ENCODE measurements at regions not wholly inside any gene's neighbourhood (a gene's known extent, or its start where the extent isn't known, plus 50 kb on each side); places are given as distances from the start of the nearest gene placed in this dataset.
A peak's percentile ranks its signal among the peaks of the same experiment; 100 is the strongest.

- no peak for DNase-seq
Observed at GRCh38 chr4:104811727-104812126, 317.0 kb upstream of the CXXC4 start.

DNA sequence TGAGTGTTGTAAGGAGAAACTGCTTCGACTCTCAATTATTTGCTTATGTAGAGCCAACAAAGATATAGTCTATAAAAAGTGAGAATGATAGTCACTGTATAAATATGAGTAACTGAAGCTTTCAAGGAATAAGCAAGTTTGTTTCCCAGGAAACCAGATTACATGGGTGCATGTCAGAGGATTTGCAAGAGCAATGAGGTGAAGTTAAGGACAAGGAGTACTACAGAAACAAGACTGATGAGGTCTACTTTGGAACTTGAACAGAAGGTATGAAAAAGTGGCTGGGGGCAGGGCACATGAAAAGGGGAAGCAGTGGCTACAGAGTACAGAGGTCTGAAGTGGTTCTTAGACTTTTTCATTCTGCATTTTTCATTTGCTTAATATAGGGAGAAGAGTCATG, 321.0 kb upstream of the CXXC4 start:
- DNase-seq, result no peak

- DNase-seq, result no peak
Observed at GRCh38 chr4:104818579-104818978, 323.9 kb upstream of the CXXC4 start.

GRCh38 chr4:104826171-104826570, 320.5 kb upstream of the TET2 start:
- no peak for DNase-seq

DNA sequence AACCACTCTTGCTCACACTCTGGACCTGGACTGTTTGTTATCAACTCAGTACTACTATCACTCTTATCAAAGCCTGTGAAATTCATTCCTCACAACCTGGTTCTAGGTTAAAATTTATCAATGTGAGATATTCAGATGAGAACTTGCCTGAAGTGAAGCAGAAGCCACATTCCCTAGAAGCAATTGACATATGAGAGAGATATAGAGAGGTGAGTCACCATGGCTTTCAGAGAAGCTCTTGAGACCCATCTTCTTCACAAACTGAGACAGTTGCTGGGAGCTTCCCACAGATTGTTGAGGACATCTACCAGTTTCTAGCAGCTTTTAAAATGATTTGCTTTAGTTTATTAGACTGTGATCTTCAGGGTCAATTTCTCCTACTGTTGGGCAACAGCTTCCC, 316.9 kb upstream of the TET2 start:
- no peak for DNase-seq

- DNase-seq, result no peak
Observed at GRCh38 chr4:104848597-104849225, 298.0 kb upstream of the TET2 start.

DNA sequence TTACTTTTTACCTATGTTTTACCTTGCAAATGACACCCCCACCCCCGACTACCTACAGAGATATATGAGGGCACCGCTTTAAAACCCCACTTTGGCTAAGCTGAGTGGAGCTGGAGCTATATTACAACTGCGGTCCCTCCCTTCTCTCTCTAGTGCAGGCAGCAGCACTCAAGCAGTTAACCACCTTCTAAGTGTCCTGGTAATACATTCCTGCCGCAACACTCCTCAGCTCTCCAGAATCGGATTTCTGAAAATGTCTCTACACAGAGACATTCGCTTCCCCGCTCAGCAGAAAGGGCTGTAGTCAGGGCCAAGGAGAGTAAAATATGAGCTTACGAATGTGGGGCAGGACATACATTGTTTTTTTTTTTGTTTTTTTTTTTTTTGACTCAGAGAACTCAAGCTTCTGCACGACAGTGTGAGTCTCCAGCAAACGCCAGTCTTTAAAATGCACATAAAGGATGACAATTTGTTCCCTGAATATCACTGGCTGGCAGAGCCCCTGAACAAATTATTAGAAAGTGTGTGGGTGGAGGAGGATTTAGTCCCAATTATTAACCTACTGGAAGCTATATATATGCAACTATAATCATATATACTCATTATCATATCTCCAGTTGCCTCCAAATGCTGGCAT, 287.0 kb upstream of the TET2 start:
- DNase-seq, result no peak

GRCh38 chr4:104860238-104861123, 286.2 kb upstream of the TET2 start:
- DNase-seq, result peak; percentile 33

GRCh38 chr4:104866809-104867208, 279.9 kb upstream of the TET2 start:
- DNase-seq, result no peak

GRCh38 chr4:104868533-104868932, 278.1 kb upstream of the TET2 start:
- DNase-seq, result no peak

DNA sequence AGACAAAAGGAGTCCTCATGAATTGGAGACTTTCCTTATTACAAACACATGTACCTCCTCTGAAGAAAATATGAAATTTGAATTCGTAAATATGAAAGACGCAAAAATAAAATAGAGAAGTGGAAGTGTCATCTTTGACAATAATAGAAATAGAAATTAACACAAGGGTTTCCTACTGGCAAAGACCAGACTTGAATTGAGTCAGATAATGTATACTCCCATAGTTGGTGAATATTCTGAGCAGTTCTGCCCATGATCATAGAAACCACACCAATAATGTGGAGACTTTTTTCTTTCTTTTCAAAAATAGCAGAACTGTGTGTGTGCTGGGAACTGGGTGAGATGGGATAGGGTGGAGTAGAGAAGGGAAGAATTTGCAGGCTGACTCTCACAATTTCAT, 277.7 kb upstream of the TET2 start:
- no peak for DNase-seq

- DNase-seq, result no peak
Observed at GRCh38 chr4:104869831-104870230, 276.8 kb upstream of the TET2 start.

GRCh38 chr4:104870495-104871233, 276.0 kb upstream of the TET2 start:
- DNase-seq, result no peak

GRCh38 chr4:104878936-104879335, 267.7 kb upstream of the TET2 start:
- no peak for DNase-seq

- no peak for DNase-seq
Observed at GRCh38 chr4:104879367-104879766, 267.3 kb upstream of the TET2 start.

- no peak for DNase-seq
Observed at GRCh38 chr4:104879854-104880253, 266.8 kb upstream of the TET2 start.

DNA sequence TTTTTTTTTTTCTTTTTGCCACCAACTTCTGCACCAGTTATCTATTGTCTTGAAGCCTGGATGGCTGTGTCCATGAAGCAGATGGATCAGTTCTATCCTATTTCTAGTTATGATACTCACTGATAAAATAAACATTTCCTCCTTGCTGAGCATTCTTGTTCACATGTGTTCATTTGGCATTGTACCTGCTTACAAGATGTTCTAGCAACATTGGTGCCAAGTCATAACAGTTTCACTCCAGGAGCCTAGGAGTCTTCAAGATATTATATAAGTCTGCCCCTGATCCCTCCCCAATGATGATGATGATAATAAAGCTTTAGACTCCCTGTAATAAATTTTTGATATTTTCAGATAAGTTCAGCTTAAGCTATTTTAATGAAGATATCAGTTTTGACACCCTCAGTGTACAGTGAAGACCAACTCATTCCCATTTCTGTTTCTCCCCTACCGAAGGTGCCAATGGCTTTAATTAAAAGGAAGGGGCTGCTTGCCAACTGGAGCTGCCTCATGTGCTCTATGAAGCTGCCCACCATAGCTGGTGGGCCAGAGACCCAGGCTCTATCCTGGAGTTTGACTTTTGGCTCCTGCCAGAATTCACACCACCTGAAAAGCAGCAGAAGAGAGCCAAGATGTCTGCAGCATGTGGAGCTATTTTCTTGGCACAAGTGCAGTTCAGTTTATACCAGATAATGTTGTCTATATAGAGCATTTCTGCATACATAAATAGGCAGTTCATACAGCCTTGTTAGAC, 265.4 kb upstream of the TET2 start:
- DNase-seq, result no peak

DNA sequence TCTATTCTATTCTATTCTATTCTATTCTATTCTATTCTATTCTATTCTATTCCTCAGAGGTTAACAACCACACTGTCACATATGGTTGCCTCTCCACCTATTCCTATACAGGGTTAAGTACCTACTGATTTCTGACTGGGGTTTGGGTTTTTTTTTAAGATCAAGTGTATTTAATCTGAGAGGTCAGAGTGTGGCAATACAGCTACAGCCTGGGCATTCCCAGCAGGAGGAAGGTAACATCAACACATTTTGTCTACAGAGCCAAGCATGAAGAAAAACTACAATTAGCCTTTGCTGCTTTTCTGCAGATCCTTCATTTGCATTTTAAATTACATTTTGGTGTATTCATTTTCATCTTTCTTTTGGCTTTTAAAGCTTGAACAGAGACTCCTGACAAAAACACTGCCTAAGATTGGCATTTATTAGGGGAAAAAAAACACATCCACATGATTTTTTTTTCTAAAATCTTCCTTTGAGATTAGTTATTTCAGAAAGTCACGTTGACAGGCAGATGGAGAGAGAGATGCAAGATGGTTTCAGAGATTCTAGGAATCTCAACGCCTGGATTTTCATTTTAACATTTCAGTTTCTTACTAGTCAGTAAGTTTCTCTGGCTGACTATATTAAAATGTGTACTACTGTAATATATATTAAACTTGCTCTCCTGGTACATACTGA, 255.9 kb upstream of the TET2 start:
- DNase-seq, result no peak

DNA sequence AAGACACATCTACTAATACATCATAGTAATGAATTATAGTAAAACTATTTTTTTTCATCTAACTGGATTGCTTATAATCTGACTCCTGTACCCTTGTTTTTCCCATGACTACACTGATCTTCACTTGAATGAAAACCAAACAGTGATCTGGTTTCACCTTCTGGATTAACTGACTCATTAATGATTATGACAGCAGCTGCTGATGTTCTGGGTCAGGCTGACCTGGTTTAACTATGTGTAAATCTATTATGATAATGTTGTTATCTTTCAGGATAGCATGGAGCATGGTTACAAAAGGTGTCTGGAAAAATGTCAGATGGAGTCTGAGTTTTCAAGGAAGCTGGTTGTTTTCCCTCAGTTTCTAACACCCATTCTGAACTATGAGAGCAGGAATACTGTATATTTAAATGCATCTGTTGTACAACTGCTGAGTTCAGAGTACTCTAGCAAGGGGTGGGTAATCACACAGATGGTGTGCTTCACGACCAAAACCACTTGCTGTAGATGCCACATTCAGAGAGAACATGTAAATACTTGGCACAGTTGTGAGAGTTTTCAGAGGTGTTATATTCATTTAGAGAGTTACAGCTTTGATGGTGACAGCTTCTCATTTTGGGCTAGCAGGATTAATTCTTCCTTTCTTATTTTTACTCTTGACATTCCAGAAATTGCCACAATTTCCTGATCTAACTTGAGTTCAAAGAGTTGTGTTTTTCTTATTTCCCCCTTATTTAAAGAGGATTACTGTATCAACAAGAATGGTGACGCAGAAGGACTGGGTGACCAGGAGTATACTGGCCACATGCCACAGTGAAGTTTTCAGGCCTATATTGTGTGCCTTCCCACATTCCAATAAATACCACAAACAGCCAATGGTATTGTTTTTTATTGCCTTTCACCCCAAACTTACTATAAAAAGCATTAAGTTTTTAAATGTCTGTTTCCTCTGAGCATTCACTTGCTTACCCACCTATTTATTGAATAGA, 249.7 kb upstream of the TET2 start:
- DNase-seq, result no peak

- DNase-seq, result no peak
Observed at GRCh38 chr4:104899863-104900262, 246.8 kb upstream of the TET2 start.

GRCh38 chr4:104901438-104901837, 245.2 kb upstream of the TET2 start:
- no peak for DNase-seq

Measured in activated naive CD4-positive, alpha-beta T cell treated with anti-CD3 and anti-CD28 coated beads, Interleukin-2, amount 50 U/mL, for 16 hours (primary cell).